ENCODE measurements at regions not wholly inside any gene's neighbourhood (a gene's known extent, or its start where the extent isn't known, plus 50 kb on each side); places are given as distances from the start of the nearest gene placed in this dataset.

DNA sequence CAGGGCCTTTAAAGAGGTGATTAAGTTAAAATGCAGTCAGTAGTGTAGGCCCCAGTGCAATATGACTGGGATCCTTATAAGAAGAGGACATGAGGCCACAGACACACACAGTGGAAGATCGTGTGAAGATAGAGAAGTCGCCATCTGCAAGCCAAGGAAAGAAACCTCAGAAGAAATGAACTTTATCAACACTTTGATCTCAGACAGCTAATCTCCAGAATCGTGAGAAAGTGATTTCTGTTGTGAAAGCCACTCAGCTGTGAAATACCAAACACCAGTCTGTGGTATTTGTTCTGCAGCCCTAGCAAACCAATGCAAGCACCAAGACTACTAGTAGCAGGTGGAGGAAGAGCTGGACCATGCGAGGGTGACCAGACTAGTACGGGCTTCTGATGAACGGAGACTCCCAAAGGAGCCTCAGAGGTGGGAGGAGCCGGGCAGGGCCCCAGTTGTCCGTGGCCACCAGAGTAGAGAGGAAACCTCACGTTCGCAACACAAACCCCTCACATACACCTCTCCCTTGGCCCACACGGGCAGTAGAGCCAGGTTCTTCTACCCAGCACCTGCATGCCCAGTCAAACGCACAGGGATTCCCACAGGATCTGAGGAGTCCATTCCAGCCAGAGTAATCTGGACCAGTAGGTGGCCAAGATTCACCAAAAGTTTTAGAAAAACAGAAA is 243.0 kb downstream of the TTC8 start:
- no peaks in the 10 kb centered on the region for H4K20me1 ChIP-seq (ENCODE audit: control insufficient read depth, insufficient read depth, low read length, poor library complexity, severe bottlenecking)
- H3K9me3 ChIP-seq (ENCODE audit: control extremely low read depth in 1 of 3, control insufficient read depth in 2 of 3, insufficient read depth in 1 of 3, low read length in 2 of 3), result peaks cover 0 to 5% (median 0%) of the 10 kb centered on the region in 3 donors
- H3K36me3 ChIP-seq (replicated peaks in 1 of 2; ENCODE audit: control extremely low read depth in 1 of 2, control insufficient read depth in 1 of 2, extremely low read depth in 1 of 2, insufficient read depth in 2 of 2, low read length in 1 of 2), result no peaks in the 10 kb centered on the region
- POLR2A ChIA-PET, result no interaction called here
- H3K9ac ChIP-seq (ENCODE audit: low read length), result no peak overlapping the region
- H3K27ac Mint-ChIP-seq, result no peak overlapping the region
- no peak overlapping the region for H3K4me3 Mint-ChIP-seq
- CTCF ChIA-PET, result interaction anchor here (1.2 kb wide), 1 partner anchor 26 kb away, joined by 3 read pairs; no protein-coding TSS in a partner anchor
- H3K27me3 ChIP-seq (replicated peaks in 1 of 4; ENCODE audit: control extremely low read depth in 1 of 4, control insufficient read depth in 3 of 4, insufficient read depth in 4 of 4, low read length in 3 of 4), result peaks cover 0 to 8% (median 2%) of the 10 kb centered on the region in 4 experiments
- no peak overlapping the region for H3K27ac ChIP-seq (ENCODE audit: low read length in 2 of 2)
- no peak overlapping the region for H3K4me3 ChIP-seq (ENCODE audit: control extremely low read depth in 1 of 5, extremely low read depth in 1 of 5, insufficient read depth in 1 of 5, low read depth in 2 of 5, low read length in 4 of 5)
- H3K4me2 ChIP-seq (replicated peaks; ENCODE audit: low read depth, low read length, poor library complexity, severe bottlenecking), result no peak overlapping the region
- H3K79me2 ChIP-seq (ENCODE audit: control insufficient read depth, insufficient read depth, low read length), result no peaks in the 10 kb centered on the region
- H3K4me1 ChIP-seq (ENCODE audit: control insufficient read depth in 2 of 2, insufficient read depth in 2 of 2, low read length in 2 of 2), result no peaks in the 10 kb centered on the region
- TF ChIP-seq EZH2 (IDR thresholded peaks at IDR 0.05; ENCODE audit: borderline replicate concordance, insufficient read depth, low read depth, low read length, poor library complexity, severe bottlenecking), result no peak
- TF ChIP-seq, protein P1, sequence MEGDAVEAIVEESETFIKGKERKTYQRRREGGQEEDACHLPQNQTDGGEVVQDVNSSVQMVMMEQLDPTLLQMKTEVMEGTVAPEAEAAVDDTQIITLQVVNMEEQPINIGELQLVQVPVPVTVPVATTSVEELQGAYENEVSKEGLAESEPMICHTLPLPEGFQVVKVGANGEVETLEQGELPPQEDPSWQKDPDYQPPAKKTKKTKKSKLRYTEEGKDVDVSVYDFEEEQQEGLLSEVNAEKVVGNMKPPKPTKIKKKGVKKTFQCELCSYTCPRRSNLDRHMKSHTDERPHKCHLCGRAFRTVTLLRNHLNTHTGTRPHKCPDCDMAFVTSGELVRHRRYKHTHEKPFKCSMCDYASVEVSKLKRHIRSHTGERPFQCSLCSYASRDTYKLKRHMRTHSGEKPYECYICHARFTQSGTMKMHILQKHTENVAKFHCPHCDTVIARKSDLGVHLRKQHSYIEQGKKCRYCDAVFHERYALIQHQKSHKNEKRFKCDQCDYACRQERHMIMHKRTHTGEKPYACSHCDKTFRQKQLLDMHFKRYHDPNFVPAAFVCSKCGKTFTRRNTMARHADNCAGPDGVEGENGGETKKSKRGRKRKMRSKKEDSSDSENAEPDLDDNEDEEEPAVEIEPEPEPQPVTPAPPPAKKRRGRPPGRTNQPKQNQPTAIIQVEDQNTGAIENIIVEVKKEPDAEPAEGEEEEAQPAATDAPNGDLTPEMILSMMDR (IDR thresholded peaks at IDR 0.05), result no peak
- H3K9me3 Mint-ChIP-seq (ENCODE audit: insufficient read depth), result no peaks in the 10 kb centered on the region
- 77% methylated on average over 8 of the region's 12 CpGs for WGBS (ENCODE audit: insufficient coverage)
- DNase-seq (no peak), ATAC-seq (ENCODE audit: low read depth) (no peak)
- H2AFZ ChIP-seq (ENCODE audit: insufficient read depth, low read depth, low read length, poor library complexity, severe bottlenecking), result no peak overlapping the region
- intact Hi-C loops (cut with micrococcal nuclease), result no loop called here
- no peaks in the 10 kb centered on the region for H3K4me1 Mint-ChIP-seq
- H3K27me3 Mint-ChIP-seq, result peaks cover 20% of the 10 kb centered on the region

DNA sequence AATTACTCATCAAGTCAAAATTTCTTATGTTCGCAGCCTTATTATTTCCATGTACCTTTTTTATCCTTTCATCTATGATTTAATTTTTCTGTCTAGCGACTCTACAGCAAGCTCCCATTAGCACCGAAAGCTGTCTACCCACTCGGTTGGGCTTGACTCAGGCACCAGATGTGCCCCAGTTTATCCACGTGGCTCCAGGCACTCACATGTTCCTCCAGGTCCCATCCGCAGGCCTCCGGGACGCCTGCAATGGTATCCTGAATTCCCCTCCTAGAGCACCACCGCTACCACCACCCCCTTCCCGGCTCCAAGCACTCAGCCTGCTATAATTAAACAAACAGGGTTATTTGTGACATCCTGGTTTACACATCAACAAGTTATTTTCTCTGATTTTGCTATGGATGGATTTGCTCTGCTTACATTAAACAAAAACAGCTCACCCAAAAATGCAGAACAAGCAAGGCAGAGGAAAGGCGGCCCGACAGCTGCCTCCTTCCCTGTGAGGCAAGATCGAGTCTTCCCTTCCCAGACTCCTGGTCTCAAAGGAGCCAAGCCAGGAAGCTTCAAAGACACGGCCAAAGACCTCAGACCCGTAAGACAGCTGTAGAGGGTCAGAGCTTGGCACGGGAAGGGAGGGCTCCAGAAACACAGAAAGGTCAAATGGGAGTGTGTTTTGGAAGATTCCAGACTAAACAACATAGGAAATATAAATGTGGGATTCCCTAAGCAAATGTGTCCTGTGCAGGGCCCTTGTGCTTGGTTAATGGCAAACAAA is 253.8 kb downstream of the TTC8 start:
- no peak for TF ChIP-seq EZH2 (IDR thresholded peaks at IDR 0.05; ENCODE audit: borderline replicate concordance, insufficient read depth, low read depth, low read length, poor library complexity, severe bottlenecking)
- TF ChIP-seq, protein P1 (IDR thresholded peaks at IDR 0.05), result no peak
- CTCF ChIA-PET, result no interaction called here
- intact Hi-C loops (cut with micrococcal nuclease), result no loop called here
- Histone ChIP-seq H3K4me2 (replicated peaks; ENCODE audit: low read depth, low read length, poor library complexity, severe bottlenecking) (no peak overlapping the region), H3K4me3 (ENCODE audit: control extremely low read depth in 1 of 5, extremely low read depth in 1 of 5, insufficient read depth in 1 of 5, low read depth in 2 of 5, low read length in 4 of 5) (no peak overlapping the region), H3K27me3 (replicated peaks in 1 of 4; ENCODE audit: control extremely low read depth in 1 of 4, control insufficient read depth in 3 of 4, insufficient read depth in 4 of 4, low read length in 3 of 4) (no peaks in the 10 kb centered on the region), H4K20me1 (ENCODE audit: control insufficient read depth, insufficient read depth, low read length, poor library complexity, severe bottlenecking) (no peaks in the 10 kb centered on the region), H3K36me3 (replicated peaks in 1 of 2; ENCODE audit: control extremely low read depth in 1 of 2, control insufficient read depth in 1 of 2, extremely low read depth in 1 of 2, insufficient read depth in 2 of 2, low read length in 1 of 2) (no peaks in the 10 kb centered on the region), H2AFZ (ENCODE audit: insufficient read depth, low read depth, low read length, poor library complexity, severe bottlenecking) (no peak overlapping the region), H3K9me3 (ENCODE audit: control extremely low read depth in 1 of 3, control insufficient read depth in 2 of 3, insufficient read depth in 1 of 3, low read length in 2 of 3) (no peaks in the 10 kb centered on the region), H3K79me2 (ENCODE audit: control insufficient read depth, insufficient read depth, low read length) (no peaks in the 10 kb centered on the region), H3K27ac (ENCODE audit: low read length in 2 of 2) (no peak overlapping the region), H3K9ac (ENCODE audit: low read length) (no peak overlapping the region), H3K4me1 (ENCODE audit: control insufficient read depth in 2 of 2, insufficient read depth in 2 of 2, low read length in 2 of 2) (no peaks in the 10 kb centered on the region)
- DNase-seq, result no peak
- Mint-ChIP-seq H3K4me1 (no peaks in the 10 kb centered on the region), H3K27ac (no peak overlapping the region), H3K4me3 (no peak overlapping the region), H3K27me3 (peaks cover 17% of the 10 kb centered on the region), H3K9me3 (ENCODE audit: insufficient read depth) (no peaks in the 10 kb centered on the region)
- 87% methylated on average over 13 of the region's 16 CpGs for WGBS (ENCODE audit: insufficient coverage)
- POLR2A ChIA-PET, result no interaction called here
- ATAC-seq (ENCODE audit: low read depth), result no peak

Measured in B cell (primary cell).